Kidney epithelial cell (primary cell): ENCODE measurements at regions not wholly inside any gene's neighbourhood (a gene's known extent, or its start where the extent isn't known, plus 50 kb on each side); places are given as distances from the start of the nearest gene placed in this dataset.

ENCODE experiments used
- DNase-seq: peaks from one replicate; pipeline ENCODE4 v3.0.0-alpha.2; 2010; ENCODE audit warnings: low read depth
- H3K27me3 ChIP-seq: 2 replicates; pipeline ENCODE4 v1.6.0; 2011; ENCODE audit warnings: low read length; ENCODE audit not compliant: control insufficient read depth, insufficient read depth
- H3K36me3 ChIP-seq: 2 replicates; pipeline ENCODE4 v1.5.1; 2011; ENCODE audit warnings: low read length; ENCODE audit not compliant: control insufficient read depth, insufficient read depth
- H3K4me3 ChIP-seq: 2 replicates; pipeline ENCODE4 v1.5.1; 2011; ENCODE audit warnings: low read depth, mild to moderate bottlenecking, control low read depth, low read length
- TF ChIP-seq, protein P1 (sequence below): IDR thresholded peaks from 2 replicates; pipeline ENCODE4 v1.5.1; 2011; ENCODE audit warnings: mild to moderate bottlenecking, moderate library complexity, low read length, control low read depth, inconsistent platforms; ENCODE audit not compliant: insufficient read depth, poor library complexity, severe bottlenecking

GRCh38 chr15:97563516-97563915 lies 397.0 kb upstream of the ARRDC4 start:
- no peak overlapping the region for H3K4me3 ChIP-seq
- TF ChIP-seq, protein P1, sequence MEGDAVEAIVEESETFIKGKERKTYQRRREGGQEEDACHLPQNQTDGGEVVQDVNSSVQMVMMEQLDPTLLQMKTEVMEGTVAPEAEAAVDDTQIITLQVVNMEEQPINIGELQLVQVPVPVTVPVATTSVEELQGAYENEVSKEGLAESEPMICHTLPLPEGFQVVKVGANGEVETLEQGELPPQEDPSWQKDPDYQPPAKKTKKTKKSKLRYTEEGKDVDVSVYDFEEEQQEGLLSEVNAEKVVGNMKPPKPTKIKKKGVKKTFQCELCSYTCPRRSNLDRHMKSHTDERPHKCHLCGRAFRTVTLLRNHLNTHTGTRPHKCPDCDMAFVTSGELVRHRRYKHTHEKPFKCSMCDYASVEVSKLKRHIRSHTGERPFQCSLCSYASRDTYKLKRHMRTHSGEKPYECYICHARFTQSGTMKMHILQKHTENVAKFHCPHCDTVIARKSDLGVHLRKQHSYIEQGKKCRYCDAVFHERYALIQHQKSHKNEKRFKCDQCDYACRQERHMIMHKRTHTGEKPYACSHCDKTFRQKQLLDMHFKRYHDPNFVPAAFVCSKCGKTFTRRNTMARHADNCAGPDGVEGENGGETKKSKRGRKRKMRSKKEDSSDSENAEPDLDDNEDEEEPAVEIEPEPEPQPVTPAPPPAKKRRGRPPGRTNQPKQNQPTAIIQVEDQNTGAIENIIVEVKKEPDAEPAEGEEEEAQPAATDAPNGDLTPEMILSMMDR = no peak
- DNase-seq = no peak
- H3K36me3 ChIP-seq = no peaks in the 10 kb centered on the region
- H3K27me3 ChIP-seq = no peaks in the 10 kb centered on the region

DNA sequence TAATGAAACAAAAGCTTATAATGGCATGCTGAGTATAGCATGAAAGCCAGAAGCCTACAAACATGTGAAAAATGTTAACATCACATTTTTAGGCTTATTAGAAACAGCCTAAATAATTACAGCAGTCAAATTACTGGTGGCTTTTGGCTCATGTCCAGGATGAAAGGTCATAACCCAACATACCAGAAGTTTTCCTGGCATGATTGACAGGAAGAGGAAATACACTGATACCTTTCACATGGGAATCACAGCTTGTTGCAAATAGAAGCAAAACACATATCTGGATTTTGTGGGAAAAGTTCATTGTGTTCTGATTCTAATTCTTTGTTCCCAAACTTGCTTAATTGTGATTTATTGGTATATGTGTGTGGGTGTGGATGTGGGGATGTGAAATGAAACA lies 393.5 kb upstream of the ARRDC4 start:
- H3K4me3 ChIP-seq = no peak overlapping the region
- no peaks in the 10 kb centered on the region for H3K36me3 ChIP-seq
- TF ChIP-seq, protein P1 = no peak
- no peak for DNase-seq
- no peaks in the 10 kb centered on the region for H3K27me3 ChIP-seq

- H3K4me3 ChIP-seq = no peak overlapping the region
- TF ChIP-seq, protein P1 = no peak
- DNase-seq = no peak
- H3K36me3 ChIP-seq = no peaks in the 10 kb centered on the region
- no peaks in the 10 kb centered on the region for H3K27me3 ChIP-seq
Measured at GRCh38 chr15:97567411-97567810, 393.1 kb upstream of the ARRDC4 start.

DNA sequence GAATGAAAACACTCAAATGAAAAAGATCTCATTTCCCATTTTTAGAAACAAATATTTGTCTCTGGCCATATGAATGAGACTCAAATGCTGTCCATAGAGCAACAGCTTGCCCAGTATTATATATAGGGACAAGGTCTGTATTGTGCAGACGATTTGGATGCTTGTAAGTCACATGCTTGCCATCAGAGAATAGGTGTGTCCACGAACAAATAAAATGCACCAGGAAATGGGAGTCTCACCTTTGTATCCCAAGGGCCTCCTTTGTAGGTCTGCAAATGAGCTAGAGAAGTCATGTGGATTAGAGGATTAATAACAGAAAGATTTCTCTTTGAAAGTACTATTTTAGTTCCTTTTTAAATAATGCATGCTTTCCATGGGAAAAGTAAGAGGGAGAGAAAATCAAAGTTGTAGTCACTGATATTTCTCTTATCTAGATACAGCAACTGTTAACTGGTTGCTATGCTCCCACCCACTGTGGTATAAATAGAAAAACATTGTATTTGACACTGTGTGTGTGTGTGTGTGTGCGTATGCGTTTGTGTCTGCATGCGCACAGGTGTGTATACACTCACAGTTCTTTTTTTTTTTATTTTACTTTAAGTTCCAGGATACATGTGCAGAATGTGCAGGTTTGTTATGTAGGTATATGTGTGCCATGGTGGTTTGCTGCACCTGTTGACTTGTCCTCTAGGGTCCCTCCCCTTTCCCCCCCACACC lies 383.4 kb upstream of the ARRDC4 start:
- TF ChIP-seq, protein P1 = no peak
- no peak overlapping the region for H3K4me3 ChIP-seq
- no peaks in the 10 kb centered on the region for H3K27me3 ChIP-seq
- no peaks in the 10 kb centered on the region for H3K36me3 ChIP-seq
- no peak for DNase-seq

GRCh38 chr15:97585408-97585807 lies 375.1 kb upstream of the ARRDC4 start:
- DNase-seq = no peak
- H3K36me3 ChIP-seq = no peaks in the 10 kb centered on the region
- H3K4me3 ChIP-seq = no peak overlapping the region
- no peaks in the 10 kb centered on the region for H3K27me3 ChIP-seq
- TF ChIP-seq, protein P1 = no peak

DNA sequence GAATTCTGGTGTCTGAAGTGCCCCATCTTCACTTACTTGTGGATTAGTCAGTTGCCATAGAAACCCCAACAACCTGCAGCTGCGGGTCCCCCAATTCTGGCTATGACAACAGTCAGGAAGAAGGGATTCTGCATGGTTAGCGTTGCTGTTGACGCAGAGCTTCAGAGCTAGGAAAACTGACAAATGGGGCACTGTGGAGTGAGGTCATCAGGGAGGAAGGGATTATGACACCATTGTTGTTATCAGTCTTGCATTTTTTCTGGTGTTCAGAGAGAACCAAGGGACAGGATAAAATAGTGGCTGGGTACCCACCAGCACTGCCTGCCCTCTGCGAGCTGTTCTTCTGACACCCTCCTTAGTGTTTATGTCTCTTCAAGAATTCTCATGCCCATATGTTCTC lies 367.7 kb upstream of the ARRDC4 start:
- Histone ChIP-seq H3K36me3 (no peaks in the 10 kb centered on the region), H3K27me3 (no peaks in the 10 kb centered on the region), H3K4me3 (no peak overlapping the region)
- DNase-seq = no peak
- TF ChIP-seq, protein P1 = no peak
